HG02973 (cell line): ENCODE measurements at regions not wholly inside any gene's neighbourhood (a gene's known extent, or its start where the extent isn't known, plus 50 kb on each side); places are given as distances from the start of the nearest gene placed in this dataset.
"Not testable (repeated sequence)": the region's sequence is repeated elsewhere in the genome, so short reads cannot be mapped to it uniquely, and the experiment has no call there.

Experiments used
- ATAC-seq: cut with Tn5 transposase; IDR thresholded peaks from one replicate; pipeline ENCODE4 v1.9.1; 2021; ENCODE audit warnings: moderate library complexity; ENCODE audit not compliant: unreplicated experiment

DNA sequence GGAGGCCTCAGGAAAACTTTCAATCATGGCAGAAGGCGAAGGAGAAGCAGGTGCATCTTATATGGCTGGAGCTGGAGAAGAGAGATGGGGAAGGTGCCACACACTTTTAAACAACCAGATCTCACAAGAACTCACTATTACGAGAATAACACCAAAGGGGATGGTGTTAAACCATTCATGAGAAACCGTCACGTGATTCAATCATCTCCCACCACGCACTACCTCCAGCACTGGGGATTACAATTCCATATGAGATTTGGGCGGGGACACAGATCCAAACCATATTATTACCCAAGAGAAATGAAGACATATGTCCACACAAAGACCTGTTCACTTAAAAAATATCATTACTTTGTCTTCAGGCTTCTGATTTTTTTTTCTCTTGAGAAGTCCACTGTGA is 518.5 kb downstream of the DCDC2C start:
- ATAC-seq, result no peak

DNA sequence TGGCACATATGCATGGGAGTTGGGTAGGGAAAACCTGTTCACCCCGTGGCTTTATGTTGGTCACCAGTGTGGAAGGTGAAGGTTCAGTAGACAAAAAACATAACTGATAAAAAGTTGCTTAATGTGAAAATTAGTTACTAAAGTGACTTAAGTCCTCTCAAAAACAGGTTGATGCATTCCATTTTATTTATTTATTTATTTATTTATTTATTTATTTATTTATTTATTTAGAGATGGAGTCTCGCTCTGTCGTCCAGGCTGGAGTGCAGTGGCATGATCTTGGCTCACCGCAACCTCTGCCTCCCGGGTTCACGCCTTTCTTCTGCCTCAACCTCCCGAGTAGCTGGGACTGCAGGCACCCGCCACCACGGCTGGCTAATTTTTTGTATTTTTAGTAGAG is 541.0 kb downstream of the DCDC2C start:
- not testable (repeated sequence) for ATAC-seq

DNA sequence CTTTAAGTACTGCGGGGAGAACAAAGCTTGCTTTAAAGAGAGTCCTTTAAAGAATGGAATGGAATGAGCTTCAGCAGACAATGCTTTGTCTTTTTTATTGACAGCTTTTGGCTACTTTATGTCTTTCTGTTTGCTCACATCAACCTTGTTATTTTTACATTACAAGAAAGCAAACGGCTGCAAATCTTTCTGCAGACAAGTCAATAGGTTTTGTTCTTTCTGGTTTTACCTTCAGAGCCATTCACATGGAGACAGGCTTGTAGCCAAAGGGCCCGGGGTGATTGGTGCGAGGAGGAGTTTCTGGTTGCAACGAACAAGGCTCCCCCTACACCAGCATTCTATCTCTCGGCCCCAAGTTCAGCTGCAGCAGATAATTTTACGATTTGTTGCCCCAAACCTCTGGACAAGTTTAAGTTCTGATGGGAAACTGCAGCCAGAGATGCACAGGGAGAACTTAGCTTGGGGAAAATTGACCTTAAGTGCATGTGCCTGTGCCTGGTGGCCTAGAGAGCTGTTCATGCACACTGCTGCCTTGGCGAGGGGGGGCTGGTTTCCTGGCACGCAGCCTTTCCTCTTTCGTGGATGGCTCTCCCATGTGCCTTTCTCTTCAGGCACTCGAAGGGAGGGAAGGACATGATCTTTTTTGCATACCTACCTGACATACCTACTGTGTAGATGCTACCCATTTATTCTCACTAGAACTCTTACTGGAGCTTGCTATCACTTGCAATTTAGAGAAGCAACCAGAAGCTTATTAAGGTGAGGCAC is 543.2 kb downstream of the DCDC2C start:
- no peak for ATAC-seq

DNA sequence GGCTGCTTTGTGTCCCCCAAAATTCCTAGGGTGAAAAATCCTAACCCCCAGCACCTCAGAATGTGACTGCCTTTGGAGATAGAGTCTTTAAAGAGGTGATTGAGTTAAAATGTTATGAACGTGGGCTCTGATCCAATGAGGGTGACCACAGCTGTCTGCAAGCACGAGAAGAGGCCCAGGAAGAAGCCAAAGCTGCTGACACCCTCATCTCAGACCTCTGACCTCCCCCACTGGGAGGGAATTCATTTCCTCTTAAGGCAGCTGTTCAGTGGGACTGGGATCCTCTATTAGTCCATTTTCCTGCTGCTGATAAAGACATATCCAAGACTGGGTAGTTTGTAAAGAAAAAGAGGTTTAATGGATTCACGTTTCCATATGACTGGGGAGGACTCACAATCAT is 544.4 kb downstream of the DCDC2C start:
- no peak for ATAC-seq

DNA sequence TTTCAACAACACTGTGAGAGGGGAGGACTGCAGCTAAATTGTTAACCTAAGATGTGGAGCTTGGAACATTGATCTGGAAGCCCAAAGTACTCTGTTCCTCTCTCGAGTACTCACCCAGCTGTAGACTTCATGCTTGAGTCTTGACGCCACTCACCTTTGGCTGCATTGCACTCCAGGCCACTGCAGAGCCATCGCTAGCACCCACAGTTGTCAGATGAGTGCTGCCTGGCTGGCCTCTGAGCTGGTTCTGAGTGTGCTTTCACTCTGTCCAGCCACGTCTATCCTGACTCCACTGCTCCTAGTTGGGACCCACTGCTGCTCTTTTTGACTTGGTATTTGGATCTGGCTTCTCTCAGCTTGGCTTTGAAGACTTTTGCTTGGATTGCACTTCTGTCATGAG is 552.1 kb downstream of the DCDC2C start:
- ATAC-seq, result no peak

DNA sequence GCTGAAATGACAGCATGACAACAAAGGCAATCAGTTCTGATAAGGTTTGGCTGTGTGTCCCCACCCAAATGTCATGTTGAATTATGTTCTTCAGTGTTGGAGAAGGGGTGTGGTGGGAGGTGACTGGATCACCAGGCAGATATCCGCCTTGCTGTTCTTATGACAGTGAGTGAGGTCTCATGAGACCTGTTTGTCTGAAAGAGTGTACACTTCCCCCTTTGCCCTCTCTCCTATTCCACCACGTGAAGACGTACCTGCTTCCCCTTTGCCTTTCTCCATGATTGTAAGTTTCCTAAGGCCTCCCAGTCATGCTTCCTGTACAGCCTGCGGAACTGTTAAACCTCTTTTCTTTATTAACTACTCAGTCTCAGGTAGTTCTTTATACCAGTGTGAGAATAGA is 553.0 kb downstream of the DCDC2C start:
- ATAC-seq, result no peak

DNA sequence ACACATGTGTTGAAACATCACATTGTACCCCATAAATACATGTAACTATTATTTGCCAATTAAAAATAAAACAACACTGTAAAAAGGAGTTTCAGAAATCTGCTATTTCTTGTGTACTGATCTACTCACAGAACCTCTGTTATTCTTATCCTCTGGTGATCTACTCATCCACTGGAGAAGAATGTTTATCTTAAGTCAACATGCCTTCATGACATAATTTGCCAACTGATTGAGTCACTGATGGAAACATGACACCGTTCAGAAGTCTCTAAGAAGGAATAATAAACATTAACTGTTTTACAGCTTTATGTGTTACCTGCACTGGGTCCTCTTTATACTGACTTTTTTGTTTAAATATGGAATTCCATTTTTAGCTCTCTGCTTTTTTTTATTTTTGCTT is 555.2 kb downstream of the DCDC2C start:
- ATAC-seq, result no peak

DNA sequence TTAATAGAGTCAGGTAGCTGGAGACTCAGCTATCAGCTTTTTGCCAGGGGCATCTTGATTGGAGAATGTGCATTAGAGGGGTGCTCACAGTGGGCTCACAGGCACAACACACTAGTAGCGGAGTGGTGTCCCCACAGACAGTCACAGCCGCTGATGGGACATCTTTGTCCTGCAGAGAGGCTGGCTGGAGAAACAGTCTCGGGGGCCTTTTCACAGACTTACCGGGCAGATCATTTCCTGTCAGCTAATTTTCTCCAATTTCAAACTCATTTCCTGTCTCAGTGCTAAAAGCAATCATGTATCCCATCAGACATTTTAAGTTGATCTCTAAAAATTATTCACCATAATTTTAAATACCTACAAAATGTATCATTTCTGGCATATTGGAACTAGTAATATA is 562.6 kb downstream of the DCDC2C start:
- ATAC-seq, result no peak

DNA sequence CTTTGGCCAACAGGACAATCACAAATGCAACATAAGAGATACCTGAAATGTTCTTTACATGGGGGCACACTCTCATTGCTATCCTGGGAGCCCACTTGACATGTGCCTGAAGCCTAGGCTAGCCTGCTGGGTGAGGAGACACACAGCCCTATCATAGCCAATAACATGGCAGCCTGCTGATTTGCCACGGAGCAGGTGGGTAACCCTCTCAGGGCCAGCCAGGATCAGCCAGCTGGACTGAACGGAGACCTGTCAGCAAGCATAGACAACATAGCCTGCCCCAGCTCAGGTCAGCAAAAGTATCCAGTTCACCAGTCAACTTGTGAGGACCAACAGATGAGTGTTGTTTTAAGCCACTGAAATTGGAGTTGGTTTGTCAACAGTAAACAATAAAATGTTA is 566.5 kb downstream of the DCDC2C start:
- ATAC-seq, result no peak

DNA sequence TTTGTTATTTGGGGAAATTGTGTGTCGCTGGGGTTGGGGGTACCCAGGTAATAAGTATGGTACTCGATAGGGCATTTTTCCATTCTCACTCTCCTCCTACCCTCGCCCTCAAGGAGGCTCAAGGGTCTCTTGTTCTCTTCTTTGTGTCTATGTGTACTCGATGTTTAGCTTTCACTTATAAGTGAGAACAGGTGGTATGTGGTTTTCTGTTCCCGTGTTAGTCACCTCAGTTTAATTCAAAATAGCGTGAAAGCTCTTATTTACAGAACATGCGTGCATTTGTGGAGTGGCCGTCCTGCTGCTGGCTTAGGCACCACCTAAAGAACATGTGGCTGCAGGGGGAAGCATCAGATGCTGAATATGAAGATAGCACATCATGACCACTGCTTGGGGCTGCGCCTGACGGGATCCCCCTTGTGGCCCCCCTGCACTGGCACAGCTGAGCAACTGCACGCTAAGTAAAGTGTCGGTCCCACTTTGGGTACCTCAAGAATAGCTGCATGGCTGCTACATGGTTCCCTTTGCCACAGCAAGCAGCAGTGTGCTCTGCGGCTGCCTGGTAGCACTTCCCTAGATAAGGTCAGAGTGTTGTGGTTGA is 569.0 kb downstream of the DCDC2C start:
- no peak for ATAC-seq

DNA sequence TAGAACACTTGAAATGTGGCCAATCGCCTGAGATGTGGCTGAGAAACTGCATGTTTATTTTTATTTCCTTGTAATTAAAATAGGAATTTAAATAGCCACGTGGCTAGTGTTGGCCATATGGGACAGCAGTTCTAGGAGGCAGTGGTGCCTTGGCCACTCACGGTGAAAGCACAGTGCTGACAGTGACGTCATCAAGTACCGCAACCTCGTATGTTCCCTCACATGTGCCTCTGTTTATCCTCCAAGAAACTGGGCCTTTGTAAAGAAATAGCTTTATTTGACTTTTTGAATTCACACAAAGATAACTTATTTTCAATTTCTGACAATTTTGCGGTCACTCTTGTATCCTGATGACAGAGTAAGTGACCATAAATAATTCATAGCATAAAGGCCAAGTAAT is 575.0 kb downstream of the DCDC2C start:
- ATAC-seq, result no peak

DNA sequence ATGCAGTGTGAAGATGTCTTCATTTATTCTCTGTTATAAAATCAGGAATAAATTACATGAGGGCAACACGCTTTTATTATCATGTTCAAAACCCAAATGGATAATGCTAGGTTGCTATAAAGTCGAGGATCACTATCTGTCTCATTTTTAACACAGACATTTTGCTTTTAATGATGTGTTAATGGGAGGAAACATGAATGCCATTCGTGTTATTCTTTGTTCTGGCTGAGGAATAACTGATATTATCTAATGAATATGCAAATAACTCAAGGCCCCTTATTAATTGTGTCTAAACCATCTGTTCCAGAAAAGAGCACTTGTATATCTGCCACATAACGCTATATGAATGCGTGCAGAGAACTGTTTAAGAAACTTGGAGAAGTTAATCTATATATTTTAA is 576.1 kb downstream of the DCDC2C start:
- no peak for ATAC-seq

DNA sequence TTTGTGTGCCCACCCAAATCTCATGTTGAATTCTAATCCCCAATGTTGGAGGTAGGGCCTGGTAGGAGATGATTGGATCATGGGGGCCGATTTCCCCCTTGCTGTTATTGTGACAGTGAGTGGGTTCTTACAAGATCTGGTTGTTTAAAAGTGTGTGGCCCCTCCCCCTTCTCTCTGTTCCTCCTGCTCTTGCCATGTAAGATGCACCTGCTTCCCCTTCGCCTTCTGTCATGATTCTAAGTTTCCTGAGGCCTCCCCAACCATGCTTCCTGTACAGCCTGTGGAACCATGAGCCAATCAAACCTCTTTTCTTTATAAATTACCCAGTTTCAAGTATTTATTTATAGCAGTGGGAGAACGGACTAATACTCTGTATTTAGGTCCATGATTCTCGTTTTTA is 588.1 kb downstream of the DCDC2C start:
- no peak for ATAC-seq

DNA sequence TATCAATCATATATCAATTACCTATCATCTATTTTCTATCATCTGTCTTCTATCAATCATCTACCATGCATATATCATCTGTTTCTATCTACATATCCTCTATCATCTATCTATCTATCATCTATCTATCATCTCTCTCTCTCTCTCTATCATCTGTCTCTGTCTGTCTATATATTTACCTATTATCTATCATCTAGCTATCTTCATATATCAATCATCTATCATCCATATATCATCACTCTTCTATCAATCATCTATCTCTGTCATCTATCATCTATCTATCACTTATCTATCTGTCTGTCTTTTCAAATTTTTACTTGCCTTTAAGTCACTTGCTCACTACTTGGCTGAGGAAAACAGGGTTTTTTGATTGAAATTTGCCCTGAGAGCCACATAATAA is 592.3 kb downstream of the DCDC2C start:
- no peak for ATAC-seq

DNA sequence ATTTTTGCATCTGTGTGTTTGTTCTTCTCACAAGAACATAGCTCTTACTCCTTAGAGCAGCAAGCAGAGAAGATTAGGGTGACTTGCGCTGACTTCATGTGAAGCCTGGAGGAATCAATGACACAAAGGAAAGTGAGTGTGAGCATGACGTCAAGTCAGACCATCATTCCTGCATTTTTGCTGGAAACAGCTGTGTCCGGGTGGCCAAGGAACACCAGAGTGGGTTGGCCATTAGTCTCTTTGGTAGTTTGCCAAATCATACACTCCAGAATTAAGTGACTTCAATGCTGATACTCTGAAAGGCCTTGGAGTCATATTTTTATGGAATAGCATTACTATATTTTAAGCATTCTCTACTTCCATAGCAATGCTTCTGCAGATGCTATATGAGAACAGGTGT is 597.2 kb downstream of the DCDC2C start:
- no peak for ATAC-seq

DNA sequence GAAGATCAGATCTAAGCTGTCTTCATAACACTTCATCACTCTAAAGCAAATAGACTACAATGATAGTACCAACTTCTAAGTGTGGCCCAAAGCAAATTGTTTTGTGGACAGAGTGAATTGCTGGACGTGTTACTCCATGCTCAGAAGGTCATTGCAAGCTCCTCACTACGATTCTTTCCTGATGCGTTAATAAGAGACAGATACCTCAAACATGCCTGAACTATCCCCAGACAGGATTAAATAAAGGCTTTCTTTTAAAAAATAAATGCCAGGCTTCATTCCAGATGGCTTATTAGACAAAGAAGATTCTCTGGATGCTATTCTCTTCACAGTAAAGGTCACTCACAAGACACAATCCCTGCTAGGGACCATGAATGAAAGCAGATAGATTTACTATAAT is 621.2 kb downstream of the DCDC2C start:
- ATAC-seq, result no peak

DNA sequence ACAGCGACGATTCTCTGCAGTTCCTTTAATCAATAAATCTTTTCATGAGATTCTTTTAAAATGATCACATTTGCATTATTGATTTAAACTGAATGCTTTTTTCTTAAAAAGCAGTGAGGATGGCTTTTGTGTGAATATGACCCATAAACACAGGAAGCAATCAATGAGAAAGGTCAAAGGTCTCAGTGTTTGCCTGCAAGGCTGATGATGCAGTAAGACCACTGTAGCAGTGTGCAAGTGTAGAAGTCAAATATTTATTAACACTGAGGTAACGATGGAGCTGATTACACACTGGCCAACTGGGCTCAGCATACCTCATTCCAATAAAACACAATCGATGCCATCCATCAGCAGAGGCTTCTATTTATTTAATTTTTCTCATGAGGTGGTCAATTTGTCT is 633.5 kb downstream of the DCDC2C start:
- no peak for ATAC-seq

DNA sequence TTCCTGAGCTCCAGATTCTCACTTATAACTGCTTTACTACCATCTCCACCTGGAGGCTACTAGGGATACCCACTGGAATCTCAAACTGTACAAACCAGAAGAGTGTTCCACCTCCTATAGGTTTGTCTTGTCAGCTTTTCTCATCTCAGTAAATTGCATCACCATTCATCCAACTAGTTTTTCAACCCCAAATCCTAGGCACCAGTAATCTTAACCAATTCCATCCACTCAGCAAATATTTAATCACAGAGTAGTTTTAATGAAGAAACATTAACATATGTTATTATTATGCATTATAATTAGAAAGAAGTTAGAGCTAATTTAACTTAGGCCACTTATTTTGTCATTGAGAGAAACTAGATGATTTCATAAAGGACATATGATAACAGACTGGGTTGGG is 635.0 kb downstream of the DCDC2C start:
- ATAC-seq, result no peak

DNA sequence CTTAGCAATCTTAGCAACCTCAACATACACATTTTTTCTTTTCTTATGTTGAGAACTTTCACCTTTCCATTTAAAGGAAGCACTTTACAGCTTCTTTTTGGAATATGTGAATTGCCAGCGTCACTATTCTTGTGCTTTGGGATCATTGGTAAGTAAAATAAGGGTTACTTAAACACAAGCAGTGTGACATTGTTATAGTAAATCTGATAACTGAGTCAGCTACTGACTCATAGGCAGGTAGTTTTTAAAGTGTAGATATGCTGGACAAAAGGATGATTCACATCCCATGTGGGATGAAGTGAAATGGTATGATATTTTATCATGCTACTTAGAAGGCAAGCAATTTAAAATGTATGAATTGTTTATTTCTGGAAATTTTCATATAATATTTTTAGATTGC is 637.2 kb downstream of the DCDC2C start:
- ATAC-seq, result no peak

DNA sequence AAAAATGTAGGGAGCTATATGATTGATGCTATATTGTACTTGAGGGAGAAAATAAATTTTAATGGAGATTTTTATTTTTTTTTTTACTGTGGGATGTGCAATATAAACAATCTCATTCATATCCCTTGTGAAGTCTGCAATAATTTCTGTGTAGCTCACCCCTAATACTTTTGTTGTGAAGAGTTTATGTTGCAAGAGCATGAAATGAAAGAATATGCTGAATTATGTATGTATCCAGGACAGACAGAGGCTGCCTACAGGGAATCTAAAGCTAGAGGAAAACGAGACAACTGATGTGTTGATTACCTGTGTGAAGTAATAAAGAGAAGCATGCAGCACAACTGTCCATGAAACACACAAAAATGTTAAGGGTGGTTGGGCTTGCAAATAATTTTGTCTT is 643.3 kb downstream of the DCDC2C start:
- no peak for ATAC-seq

DNA sequence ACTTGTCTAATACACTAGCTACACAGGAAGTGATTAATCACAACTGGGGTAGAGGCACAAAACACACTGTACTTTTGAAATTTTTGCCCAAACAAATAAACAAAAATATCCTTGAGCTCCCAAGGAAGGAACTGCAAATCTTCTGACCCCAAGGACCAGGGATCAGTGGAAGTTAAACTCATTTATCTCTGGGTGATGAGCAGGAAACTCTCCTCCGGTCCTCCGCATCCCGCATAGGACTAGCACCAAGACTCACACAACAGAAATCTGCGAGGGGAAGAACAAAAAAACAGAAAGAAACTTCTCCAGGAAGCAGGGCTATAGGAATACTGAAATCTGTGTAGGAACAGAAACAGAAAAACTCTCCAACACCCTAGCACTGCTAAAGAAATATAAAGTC is 650.3 kb downstream of the DCDC2C start:
- no peak for ATAC-seq

DNA sequence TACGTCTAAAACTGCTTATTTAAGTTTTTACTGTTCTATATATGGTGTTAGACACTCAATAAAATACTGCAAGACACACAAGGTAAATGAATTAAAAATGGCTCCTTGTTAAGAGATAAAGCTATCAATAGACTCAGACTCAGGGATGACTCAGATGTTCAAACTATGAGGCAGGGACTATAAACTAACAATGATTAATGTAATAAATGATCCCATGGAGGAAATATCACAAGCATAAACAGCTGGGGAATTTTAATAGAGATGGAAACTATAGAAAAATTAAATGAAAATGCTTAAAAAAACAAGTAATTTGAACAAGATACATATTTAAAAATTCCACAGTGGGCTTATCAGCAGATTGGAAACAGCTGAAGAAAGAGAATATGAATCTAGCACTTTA is 650.8 kb downstream of the DCDC2C start:
- ATAC-seq, result no peak

DNA sequence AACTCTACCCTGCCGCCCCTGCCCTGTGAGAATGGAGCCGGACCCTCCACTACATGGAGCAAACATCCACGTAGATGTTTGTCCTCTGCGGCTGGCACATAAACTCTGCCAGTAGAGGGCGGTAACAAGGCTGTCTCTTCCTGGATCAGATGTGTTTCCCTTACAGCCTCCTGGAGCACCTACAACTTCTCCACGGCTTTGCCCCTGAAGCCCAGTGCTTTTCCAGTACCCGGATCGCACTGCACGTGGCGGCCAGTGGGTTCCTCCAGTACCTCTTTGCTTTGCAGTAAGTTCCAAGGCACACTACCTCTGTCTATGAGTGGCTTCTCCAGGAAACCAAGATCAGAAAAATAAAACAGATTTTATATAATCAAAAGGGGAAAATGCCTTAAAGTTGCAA is 651.3 kb downstream of the DCDC2C start:
- no peak for ATAC-seq
